Naive thymus-derived CD8-positive, alpha-beta T cell (primary cell): ENCODE measurements at regions not wholly inside any gene's neighbourhood (a gene's known extent, or its start where the extent isn't known, plus 50 kb on each side); places are given as distances from the start of the nearest gene placed in this dataset.
A peak's percentile ranks its signal among the peaks of the same experiment; 100 is the strongest.

ENCODE experiments used
- ATAC-seq, 2 donors: fragments of 150-1000 bp; cut with Tn5 transposase in 1 of 2; sonication (Bioruptor Pico), chemical (Tn5 transposase) in 1 of 2; 1 replicate in 1 of 2; 2 replicates in 1 of 2; pipeline ENCODE4 v1.10.0; 2021; ENCODE audit warnings: mild to moderate bottlenecking in 2 of 2, moderate library complexity in 2 of 2
- POLR2A ChIA-PET: fragments of 350-600 bp; sonication (Branson Sonifier 250); formaldehyde crosslinking; loops from one replicate; lab custom pipeline; 2021; ENCODE audit warnings: antibody characterized with exemption; lab: Charles Lee
- DNase-seq, 10 donors: peaks; one replicate each; pipeline versions ENCODE4 v3.0.0 to v3.0.0-alpha.2; 2020 to 2022
- H3K27ac Mint-ChIP-seq, 10 donors: one replicate each; pipeline ENCODE4 v1.8.0; 2020 to 2022; ENCODE audit warnings: mild to moderate bottlenecking in 10 of 10, mixed read lengths in 10 of 10, moderate library complexity in 4 of 10, inconsistent platforms in 1 of 10
- H3K27me3 Mint-ChIP-seq, 5 donors: one replicate each; pipeline ENCODE4 v1.8.0; 2021 to 2022; ENCODE audit warnings: mixed read lengths in 5 of 5
- H3K36me3 Mint-ChIP-seq, 3 donors: one replicate each; pipeline ENCODE4 v1.8.0; 2020 to 2022; ENCODE audit warnings: mixed read lengths in 3 of 3, mild to moderate bottlenecking in 2 of 3, inconsistent platforms in 1 of 3
- H3K4me1 Mint-ChIP-seq, 4 donors: one replicate each; pipeline ENCODE4 v1.8.0; 2021 to 2022; ENCODE audit warnings: mixed read lengths in 4 of 4
- H3K4me3 Mint-ChIP-seq, 10 donors: one replicate each; pipeline ENCODE4 v1.8.0; 2020 to 2022; ENCODE audit warnings: mild to moderate bottlenecking in 10 of 10, mixed read lengths in 10 of 10, moderate library complexity in 6 of 10, inconsistent platforms in 1 of 10
- H3K9me3 Mint-ChIP-seq, 9 donors: one replicate each; pipeline ENCODE4 v1.8.0; 2020 to 2022; ENCODE audit warnings: mixed read lengths in 9 of 9, mild to moderate bottlenecking in 3 of 9, inconsistent platforms in 1 of 9, moderate library complexity in 1 of 9

GRCh38 chr5:171659896-171660295 lies 125.7 kb upstream of the SMIM23 start:
- DNase-seq (no peak), ATAC-seq (no peak)
- peaks cover 0 to 1% (median 0%) of the 10 kb centered on the region in 5 donors for H3K27me3 Mint-ChIP-seq
- H3K4me1 Mint-ChIP-seq = no peaks in the 10 kb centered on the region
- no peak overlapping the region for H3K4me3 Mint-ChIP-seq
- H3K27ac Mint-ChIP-seq = no peak overlapping the region
- POLR2A ChIA-PET = no interaction called here
- peaks cover 0 to 4% (median 0%) of the 10 kb centered on the region in 9 donors for H3K9me3 Mint-ChIP-seq
- no peaks in the 10 kb centered on the region for H3K36me3 Mint-ChIP-seq

- POLR2A ChIA-PET = no interaction called here
- Mint-ChIP-seq H3K4me1 (no peaks in the 10 kb centered on the region), H3K4me3 (no peak overlapping the region), H3K9me3 (peaks cover 0 to 4% (median 0%) of the 10 kb centered on the region in 9 donors), H3K36me3 (no peaks in the 10 kb centered on the region), H3K27me3 (peaks cover 0 to 1% (median 0%) of the 10 kb centered on the region in 5 donors), H3K27ac (no peak overlapping the region)
- no peak for ATAC-seq
- no peak for DNase-seq
These were observed 125.2 kb upstream of the SMIM23 start for GRCh38 chr5:171660434-171660833.

- Mint-ChIP-seq H3K4me1 (no peaks in the 10 kb centered on the region), H3K27me3 (peaks cover 0 to 1% (median 0%) of the 10 kb centered on the region in 5 donors), H3K4me3 (no peak overlapping the region), H3K27ac (no peak overlapping the region), H3K36me3 (no peaks in the 10 kb centered on the region), H3K9me3 (peaks cover 0 to 4% (median 0%) of the 10 kb centered on the region in 9 donors)
- POLR2A ChIA-PET = no interaction called here
- ATAC-seq (no peak), DNase-seq (no peak)
These were observed 124.5 kb upstream of the SMIM23 start for GRCh38 chr5:171661143-171661542.

GRCh38 chr5:171663311-171664085 lies 122.1 kb upstream of the SMIM23 start:
- POLR2A ChIA-PET = no interaction called here
- Mint-ChIP-seq H3K36me3 (no peaks in the 10 kb centered on the region), H3K4me1 (no peaks in the 10 kb centered on the region), H3K27me3 (peaks cover 0 to 5% (median 4%) of the 10 kb centered on the region in 5 donors), H3K9me3 (peaks cover 0 to 4% (median 0%) of the 10 kb centered on the region in 9 donors), H3K27ac (no peak overlapping the region), H3K4me3 (no peak overlapping the region)
- no peak for ATAC-seq
- DNase-seq = no peak

- H3K27me3 Mint-ChIP-seq = peaks cover 0 to 5% (median 4%) of the 10 kb centered on the region in 5 donors
- no peaks in the 10 kb centered on the region for H3K4me1 Mint-ChIP-seq
These were observed 121.1 kb upstream of the SMIM23 start for GRCh38 chr5:171664489-171664888.

GRCh38 chr5:171666815-171667214 lies 118.8 kb upstream of the SMIM23 start:
- Mint-ChIP-seq H3K4me1 (no peaks in the 10 kb centered on the region), H3K9me3 (peaks cover 0 to 4% (median 0%) of the 10 kb centered on the region in 9 donors), H3K27me3 (peaks cover 0 to 8% (median 5%) of the 10 kb centered on the region in 5 donors), H3K36me3 (no peaks in the 10 kb centered on the region), H3K4me3 (no peak overlapping the region), H3K27ac (no peak overlapping the region)
- ATAC-seq = no peak
- POLR2A ChIA-PET = interaction anchor here (0.5 kb wide), 1 partner anchor 1187 kb away, joined by 3 read pairs; no protein-coding TSS in a partner anchor
- no peak for DNase-seq

More at GRCh38 chr5:171664489-171664888, 121.1 kb upstream of the SMIM23 start:
- H3K4me3 Mint-ChIP-seq = no peak overlapping the region
- no peak for DNase-seq
- POLR2A ChIA-PET = no interaction called here
- H3K36me3 Mint-ChIP-seq = no peaks in the 10 kb centered on the region
- H3K27ac Mint-ChIP-seq = no peak overlapping the region
- peaks cover 0 to 4% (median 0%) of the 10 kb centered on the region in 9 donors for H3K9me3 Mint-ChIP-seq
- no peak for ATAC-seq

- peak overlapping the region in 1 of 10 donors; percentile 19 for H3K27ac Mint-ChIP-seq
- peaks cover 0 to 8% (median 5%) of the 10 kb centered on the region in 5 donors for H3K27me3 Mint-ChIP-seq
- POLR2A ChIA-PET = no interaction called here
- H3K9me3 Mint-ChIP-seq = peaks cover 0 to 4% (median 0%) of the 10 kb centered on the region in 9 donors
- no peaks in the 10 kb centered on the region for H3K36me3 Mint-ChIP-seq
- DNase-seq (no peak), ATAC-seq (no peak)
- no peak overlapping the region for H3K4me3 Mint-ChIP-seq
- no peaks in the 10 kb centered on the region for H3K4me1 Mint-ChIP-seq
These were observed 118.1 kb upstream of the SMIM23 start for GRCh38 chr5:171667341-171668096.

- Mint-ChIP-seq H3K27ac (no peak overlapping the region), H3K4me1 (no peaks in the 10 kb centered on the region), H3K36me3 (no peaks in the 10 kb centered on the region), H3K9me3 (peaks cover 0 to 4% (median 0%) of the 10 kb centered on the region in 9 donors), H3K27me3 (peaks cover 0 to 8% (median 5%) of the 10 kb centered on the region in 5 donors), H3K4me3 (no peak overlapping the region)
- ATAC-seq (no peak), DNase-seq (no peak)
- POLR2A ChIA-PET = no interaction called here
These were observed 117.6 kb upstream of the SMIM23 start for GRCh38 chr5:171668097-171668412.

GRCh38 chr5:171669571-171669970 lies 116.0 kb upstream of the SMIM23 start:
- Mint-ChIP-seq H3K4me1 (no peaks in the 10 kb centered on the region), H3K27ac (no peak overlapping the region), H3K9me3 (peaks cover 0 to 8% (median 2%) of the 10 kb centered on the region in 9 donors), H3K27me3 (peaks cover 0 to 8% (median 7%) of the 10 kb centered on the region in 5 donors), H3K4me3 (no peak overlapping the region), H3K36me3 (no peaks in the 10 kb centered on the region)
- DNase-seq (no peak), ATAC-seq (no peak)
- POLR2A ChIA-PET = no interaction called here

- POLR2A ChIA-PET = no interaction called here
- no peak overlapping the region for H3K27ac Mint-ChIP-seq
- H3K9me3 Mint-ChIP-seq = peaks cover 0 to 9% (median 2%) of the 10 kb centered on the region in 9 donors
- ATAC-seq (no peak), DNase-seq (no peak)
- no peak overlapping the region for H3K4me3 Mint-ChIP-seq
- H3K27me3 Mint-ChIP-seq = peaks cover 6 to 16% (median 7%) of the 10 kb centered on the region in 5 donors
- H3K4me1 Mint-ChIP-seq = no peaks in the 10 kb centered on the region
- H3K36me3 Mint-ChIP-seq = no peaks in the 10 kb centered on the region
These were observed 113.1 kb upstream of the SMIM23 start for GRCh38 chr5:171672556-171672955.

- H3K4me3 Mint-ChIP-seq = no peak overlapping the region
- POLR2A ChIA-PET = no interaction called here
- DNase-seq (no peak), ATAC-seq (no peak)
- no peaks in the 10 kb centered on the region for H3K36me3 Mint-ChIP-seq
- peaks cover 0 to 9% (median 2%) of the 10 kb centered on the region in 9 donors for H3K9me3 Mint-ChIP-seq
- peaks cover 6 to 16% (median 8%) of the 10 kb centered on the region in 5 donors for H3K27me3 Mint-ChIP-seq
- H3K27ac Mint-ChIP-seq = no peak overlapping the region
- no peaks in the 10 kb centered on the region for H3K4me1 Mint-ChIP-seq
These were observed 112.3 kb upstream of the SMIM23 start for GRCh38 chr5:171673328-171673727.

- Mint-ChIP-seq H3K27ac (no peak overlapping the region), H3K9me3 (peaks cover 0 to 9% (median 2%) of the 10 kb centered on the region in 9 donors), H3K36me3 (no peaks in the 10 kb centered on the region), H3K4me3 (no peak overlapping the region), H3K4me1 (no peaks in the 10 kb centered on the region), H3K27me3 (peaks cover 6 to 16% (median 8%) of the 10 kb centered on the region in 5 donors)
- DNase-seq = no peak
- ATAC-seq = no peak
- POLR2A ChIA-PET = no interaction called here
These were observed 111.8 kb upstream of the SMIM23 start for GRCh38 chr5:171673840-171674239.

- Mint-ChIP-seq H3K27me3 (peaks cover 6 to 17% (median 10%) of the 10 kb centered on the region in 5 donors), H3K4me1 (no peaks in the 10 kb centered on the region), H3K9me3 (peaks cover 0 to 9% (median 2%) of the 10 kb centered on the region in 9 donors), H3K27ac (no peak overlapping the region), H3K36me3 (no peaks in the 10 kb centered on the region), H3K4me3 (no peak overlapping the region)
- DNase-seq = no peak
- POLR2A ChIA-PET = no interaction called here
- ATAC-seq = no peak
These were observed 110.1 kb upstream of the SMIM23 start for GRCh38 chr5:171675511-171675910.
